ENCODE measurements at regions not wholly inside any gene's neighbourhood (a gene's known extent, or its start where the extent isn't known, plus 50 kb on each side); places are given as distances from the start of the nearest gene placed in this dataset.

- DNase-seq = no peak
- Histone ChIP-seq H3K4me1 (ENCODE audit: insufficient read depth) (no peaks in the 10 kb centered on the region), H3K36me3 (no peaks in the 10 kb centered on the region), H3K4me3 (no peak overlapping the region), H3K27me3 (no peaks in the 10 kb centered on the region), H3K27ac (no peak overlapping the region), H3K9me3 (no peaks in the 10 kb centered on the region)
- WGBS, 3 donors = 56 to 71% (median 58%) methylated on average over 1 of the region's 1 CpG
- TF ChIP-seq CTCF (IDR thresholded peaks at IDR 0.05) (no peak), POLR2A (IDR thresholded peaks at IDR 0.05) (no peak), EP300 (IDR thresholded peaks at IDR 0.05) (no peak)
- intact Hi-C loops (cut with DNase I) = no loop called here
Observed at GRCh38 chr6:6497976-6498375, 90.5 kb upstream of the LY86 start.

GRCh38 chr6:6503191-6503590, 85.3 kb upstream of the LY86 start:
- no peaks in the 10 kb centered on the region for H3K4me1 ChIP-seq (ENCODE audit: insufficient read depth)
- no peaks in the 10 kb centered on the region for H3K36me3 ChIP-seq
- intact Hi-C loops (cut with DNase I) = no loop called here
- H3K4me3 ChIP-seq = no peak overlapping the region
- H3K9me3 ChIP-seq = no peaks in the 10 kb centered on the region
- DNase-seq = no peak
- TF ChIP-seq EP300 (IDR thresholded peaks at IDR 0.05) = no peak
- H3K27ac ChIP-seq = no peak overlapping the region
- whole genome bisulfite sequencing, 3 donors = 76 to 84% (median 77%) methylated on average over 7 of the region's 7 CpGs
- H3K27me3 ChIP-seq = no peaks in the 10 kb centered on the region

GRCh38 chr6:6505111-6505510, 83.4 kb upstream of the LY86 start:
- DNase-seq = no peak

DNA sequence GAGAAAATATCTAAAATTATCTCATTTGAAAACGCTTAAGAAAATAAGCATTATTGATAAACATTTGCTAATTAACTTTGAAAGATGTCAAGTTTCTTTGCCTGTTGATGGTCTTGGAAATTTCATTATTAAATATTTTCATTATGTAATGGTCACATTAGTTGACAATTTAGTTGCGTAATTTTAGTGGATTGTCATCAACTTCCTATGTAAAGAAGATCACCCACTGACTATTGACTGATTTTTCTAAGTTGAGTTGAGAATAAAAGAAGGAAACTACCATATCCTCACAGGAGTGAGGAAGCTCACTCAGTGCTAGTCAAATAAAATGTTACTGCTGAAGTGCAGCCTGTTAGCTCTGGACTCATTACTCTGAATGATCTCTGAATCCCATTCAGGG, 79.9 kb upstream of the LY86 start:
- intact Hi-C loops (cut with DNase I) = no loop called here
- no peaks in the 10 kb centered on the region for H3K36me3 ChIP-seq
- no peak overlapping the region for H3K4me3 ChIP-seq
- no peaks in the 10 kb centered on the region for H3K27me3 ChIP-seq
- no peaks in the 10 kb centered on the region for H3K4me1 ChIP-seq (ENCODE audit: insufficient read depth)
- no peaks in the 10 kb centered on the region for H3K9me3 ChIP-seq
- WGBS, 3 donors = 75 to 83% (median 77%) methylated on average over 2 of the region's 2 CpGs
- no peak overlapping the region for H3K27ac ChIP-seq
- TF ChIP-seq POLR2A (IDR thresholded peaks at IDR 0.05) (no peak), CTCF (IDR thresholded peaks at IDR 0.05) (no peak), EP300 (IDR thresholded peaks at IDR 0.05) (no peak)
- DNase-seq = no peak

More at GRCh38 chr6:6505111-6505510, 83.4 kb upstream of the LY86 start:
- Histone ChIP-seq H3K36me3 (no peaks in the 10 kb centered on the region), H3K27me3 (no peaks in the 10 kb centered on the region), H3K4me3 (no peak overlapping the region), H3K4me1 (ENCODE audit: insufficient read depth) (no peaks in the 10 kb centered on the region), H3K27ac (no peak overlapping the region), H3K9me3 (no peaks in the 10 kb centered on the region)
- intact Hi-C loops (cut with DNase I) = no loop called here
- WGBS, 3 donors = 55 to 73% (median 58%) methylated on average over 3 of the region's 3 CpGs
- TF ChIP-seq EP300 (IDR thresholded peaks at IDR 0.05) = no peak
- TF ChIP-seq CTCF (IDR thresholded peaks at IDR 0.05) = no peak
- TF ChIP-seq POLR2A (IDR thresholded peaks at IDR 0.05) = no peak

DNA sequence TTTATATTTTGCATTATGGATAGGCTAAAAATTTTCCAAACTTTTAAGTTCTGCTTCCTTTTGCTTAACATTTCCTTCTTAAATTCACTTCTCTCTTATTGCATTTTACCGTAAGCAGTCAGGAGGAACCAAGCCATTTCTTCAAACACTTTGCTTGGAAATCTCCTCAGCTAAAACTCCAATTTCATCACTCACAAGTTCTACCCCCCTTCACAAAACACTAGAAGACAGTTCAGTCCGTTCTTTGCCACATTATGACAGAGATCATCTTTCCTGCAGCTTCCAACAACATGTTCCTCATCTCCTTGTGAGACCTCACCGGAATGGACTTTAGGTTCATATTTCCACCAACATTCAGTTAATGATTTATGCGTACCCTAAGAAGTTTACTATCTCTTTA, 79.2 kb upstream of the LY86 start:
- TF ChIP-seq EP300 (IDR thresholded peaks at IDR 0.05) = no peak
- no peak for TF ChIP-seq CTCF (IDR thresholded peaks at IDR 0.05)
- TF ChIP-seq POLR2A (IDR thresholded peaks at IDR 0.05) = no peak
- intact Hi-C loops (cut with DNase I) = no loop called here
- Histone ChIP-seq H3K4me1 (ENCODE audit: insufficient read depth) (no peaks in the 10 kb centered on the region), H3K9me3 (no peaks in the 10 kb centered on the region), H3K27ac (no peak overlapping the region), H3K36me3 (no peaks in the 10 kb centered on the region), H3K4me3 (no peak overlapping the region), H3K27me3 (no peaks in the 10 kb centered on the region)
- WGBS, 3 donors = 84 to 89% (median 86%) methylated on average over 4 of the region's 4 CpGs
- no peak for DNase-seq
